ENCODE measurements at regions not wholly inside any gene's neighbourhood (a gene's known extent, or its start where the extent isn't known, plus 50 kb on each side); places are given as distances from the start of the nearest gene placed in this dataset.
"Not testable (repeated sequence)": the region's sequence is repeated elsewhere in the genome, so short reads cannot be mapped to it uniquely, and the experiment has no call there.

- DNase-seq (ENCODE audit: low read depth) = no peak
Measured at GRCh38 chr12:70070494-70071007, 172.7 kb upstream of the CNOT2 start.

DNA sequence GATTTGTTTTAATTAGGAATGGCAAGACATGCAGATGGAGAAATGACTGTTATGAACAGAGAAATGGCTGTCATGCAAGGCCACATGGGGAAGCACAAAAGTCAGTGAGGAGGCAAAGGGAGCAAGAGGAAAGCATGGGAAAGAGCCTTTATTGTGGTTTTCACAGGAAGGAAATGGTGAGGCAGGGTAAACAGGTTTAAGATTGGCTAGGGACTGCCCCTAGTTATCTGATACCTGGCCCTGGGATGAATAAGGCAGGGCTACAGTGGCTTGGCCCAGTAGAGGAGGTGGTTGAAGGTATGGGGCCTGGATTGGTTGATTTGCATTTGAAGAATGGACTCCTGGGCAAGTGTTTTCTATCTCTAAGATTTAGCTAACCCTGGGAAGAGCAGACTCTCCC lies 168.7 kb upstream of the CNOT2 start:
- DNase-seq (ENCODE audit: low read depth) = no peak

- no peak for DNase-seq (ENCODE audit: low read depth)
Measured at GRCh38 chr12:70077441-70077840, 165.8 kb upstream of the CNOT2 start.

DNA sequence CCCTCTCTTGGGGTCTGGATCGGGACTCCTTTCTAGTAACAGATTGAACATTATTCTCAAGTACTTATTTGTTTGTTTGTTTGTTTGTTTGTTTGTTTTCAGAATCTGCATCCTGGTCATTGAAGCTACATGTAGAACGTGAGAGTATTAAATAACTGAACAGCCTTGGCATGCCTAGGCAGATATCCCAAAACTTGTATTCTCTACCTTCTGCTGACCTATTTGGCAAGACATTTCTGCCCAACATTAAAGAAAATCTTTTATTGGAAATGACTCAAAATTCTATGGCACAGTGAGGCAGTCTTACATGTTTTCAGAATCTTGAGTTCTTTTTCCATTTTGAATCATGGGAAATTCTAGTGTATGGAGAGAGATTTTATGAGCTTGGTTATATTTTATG lies 165.1 kb upstream of the CNOT2 start:
- no peak for DNase-seq (ENCODE audit: low read depth)

DNA sequence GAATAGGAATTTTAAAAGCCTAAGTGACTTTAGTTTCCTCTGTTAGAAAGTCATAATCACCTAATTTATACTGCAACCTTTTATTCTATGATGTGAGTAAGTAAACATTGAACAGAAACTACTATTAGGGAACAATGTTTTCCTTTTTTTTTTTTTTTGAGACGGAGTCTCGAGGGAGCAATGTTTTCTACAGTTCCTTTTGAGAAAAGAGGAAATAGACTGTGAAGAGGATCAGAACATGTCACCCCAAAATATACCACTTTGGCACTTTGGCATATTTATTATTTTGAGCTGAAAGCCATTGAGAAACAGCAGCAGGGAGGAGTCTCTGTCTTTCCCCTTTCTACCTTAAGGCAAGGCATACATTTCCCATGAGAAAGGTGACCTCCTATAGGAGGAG lies 162.7 kb upstream of the CNOT2 start:
- DNase-seq (ENCODE audit: low read depth) = no peak

GRCh38 chr12:70082997-70083676 lies 160.1 kb upstream of the CNOT2 start:
- no peak for DNase-seq (ENCODE audit: low read depth)

GRCh38 chr12:70083677-70084020 lies 159.6 kb upstream of the CNOT2 start:
- no peak for DNase-seq (ENCODE audit: low read depth)

DNA sequence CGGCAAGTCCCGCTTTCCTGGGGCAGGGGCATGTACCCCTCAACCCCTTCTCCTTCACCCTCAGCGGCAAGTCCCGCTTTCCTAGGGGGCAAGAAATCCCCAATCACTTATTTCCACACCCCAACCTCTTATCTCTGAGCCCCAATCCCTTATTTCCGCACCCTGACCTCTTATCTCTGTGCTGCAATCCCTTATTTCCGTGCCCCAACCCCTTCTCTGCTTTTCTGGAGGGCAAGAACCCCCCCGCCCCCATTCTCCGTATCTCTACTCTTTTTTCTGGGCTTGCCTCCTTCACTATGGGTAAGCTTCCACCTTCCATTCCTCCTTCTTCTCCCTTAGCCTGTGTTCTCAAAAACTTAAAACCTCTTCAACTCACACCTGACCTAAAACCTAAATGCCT lies 156.9 kb upstream of the CNOT2 start:
- not testable (repeated sequence) for DNase-seq (ENCODE audit: low read depth)

- no peak for DNase-seq (ENCODE audit: low read depth)
Measured at GRCh38 chr12:70091021-70091521, 152.2 kb upstream of the CNOT2 start.

- no peak for DNase-seq (ENCODE audit: low read depth)
Measured at GRCh38 chr12:70094467-70094866, 148.8 kb upstream of the CNOT2 start.

GRCh38 chr12:70096759-70097410 lies 146.3 kb upstream of the CNOT2 start:
- no peak for DNase-seq (ENCODE audit: low read depth)

DNA sequence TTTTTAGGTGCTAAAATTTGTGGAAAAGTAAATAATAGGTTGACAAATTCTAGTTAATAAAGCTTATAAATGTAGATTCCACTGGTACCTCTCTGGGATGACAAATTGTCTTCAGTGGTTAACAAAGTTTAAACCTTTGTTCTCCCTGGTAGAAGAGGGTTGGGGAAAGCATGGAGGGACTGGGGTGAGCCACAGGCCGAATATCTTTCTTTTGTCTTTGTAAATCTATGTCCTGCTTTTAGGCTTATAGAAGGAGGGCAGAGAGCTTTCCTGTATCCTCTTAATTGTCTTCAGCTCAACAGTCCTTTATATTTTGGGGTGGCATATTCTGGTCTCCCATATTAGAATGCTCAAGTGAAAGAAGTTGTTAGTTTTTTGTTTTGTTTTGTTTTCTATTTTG lies 142.2 kb upstream of the CNOT2 start:
- no peak for DNase-seq (ENCODE audit: low read depth)

DNA sequence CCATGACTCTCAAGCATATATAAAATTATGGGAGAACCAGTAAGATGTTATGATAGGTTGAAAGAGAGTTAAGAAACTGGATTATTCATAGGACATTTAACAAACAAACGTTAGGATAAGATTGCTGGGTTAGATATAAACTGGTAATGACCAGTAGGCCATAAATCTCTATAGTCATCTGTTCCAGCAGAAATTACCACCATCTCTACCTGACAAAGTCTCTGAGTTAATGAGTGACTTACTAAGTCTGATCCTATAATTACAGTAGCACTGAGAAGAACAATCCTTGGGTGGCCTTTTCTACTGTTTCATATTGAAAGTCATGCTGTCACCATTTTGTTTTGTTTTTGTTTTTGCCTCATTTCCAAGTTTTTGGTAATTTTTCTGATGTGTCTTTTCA lies 136.9 kb upstream of the CNOT2 start:
- no peak for DNase-seq (ENCODE audit: low read depth)

DNA sequence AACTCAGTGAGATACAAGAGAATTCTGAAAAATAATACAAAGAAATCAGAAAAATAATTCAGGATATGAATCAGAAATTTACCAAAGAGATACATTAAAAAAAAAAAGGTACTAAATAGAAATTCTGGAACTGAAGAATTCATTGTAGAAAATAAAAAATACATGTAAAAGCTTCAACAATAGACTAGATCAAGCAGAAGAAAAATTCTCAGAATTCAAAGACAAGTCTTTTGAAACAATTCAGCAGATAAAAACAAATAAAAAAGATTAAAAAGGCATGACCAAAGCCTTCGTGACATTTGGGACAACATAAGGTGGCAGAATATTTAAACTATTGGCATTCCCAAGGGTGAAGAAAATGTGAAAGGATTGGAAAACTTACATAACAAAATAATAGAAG lies 133.1 kb upstream of the CNOT2 start:
- DNase-seq (ENCODE audit: low read depth) = no peak

DNA sequence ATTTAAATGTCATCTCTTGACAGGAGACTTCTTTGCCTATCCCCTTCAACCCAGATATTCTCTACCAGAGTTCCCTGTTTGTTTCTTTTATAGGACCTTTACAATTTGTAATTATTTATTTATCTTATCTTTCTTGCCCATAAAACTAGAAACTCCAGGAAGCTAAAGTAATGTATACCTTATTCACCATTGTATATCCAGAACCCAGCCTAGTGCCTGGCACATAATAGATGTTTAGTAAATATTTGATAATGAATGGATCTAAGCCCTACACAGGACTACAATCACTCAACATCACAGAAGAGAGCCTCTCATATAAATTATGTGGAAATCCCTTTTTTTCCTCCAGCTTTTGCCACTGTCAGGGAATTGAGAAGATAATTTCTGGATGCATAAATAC lies 125.6 kb upstream of the CNOT2 start:
- no peak for DNase-seq (ENCODE audit: low read depth)

GRCh38 chr12:70120970-70121369 lies 122.3 kb upstream of the CNOT2 start:
- DNase-seq (ENCODE audit: low read depth) = no peak

DNA sequence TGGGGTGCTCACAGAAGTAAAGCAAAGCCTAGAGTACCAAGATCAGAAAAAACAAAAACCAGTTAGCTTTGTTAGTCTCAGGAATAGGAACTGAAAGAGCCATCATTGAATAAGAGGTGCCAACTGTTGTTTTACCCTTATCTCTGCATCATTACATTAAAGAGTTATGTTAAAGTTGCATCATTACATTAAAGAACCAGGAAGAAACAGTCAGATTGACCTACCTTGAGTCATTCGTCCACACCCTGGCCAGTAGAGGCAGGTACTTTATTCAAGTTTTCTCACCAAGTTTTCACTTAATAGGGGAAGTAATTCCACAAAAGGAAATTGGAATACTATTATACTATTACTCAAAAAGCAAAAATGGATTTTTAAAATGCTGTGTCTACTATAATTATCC lies 121.7 kb upstream of the CNOT2 start:
- no peak for DNase-seq (ENCODE audit: low read depth)

DNA sequence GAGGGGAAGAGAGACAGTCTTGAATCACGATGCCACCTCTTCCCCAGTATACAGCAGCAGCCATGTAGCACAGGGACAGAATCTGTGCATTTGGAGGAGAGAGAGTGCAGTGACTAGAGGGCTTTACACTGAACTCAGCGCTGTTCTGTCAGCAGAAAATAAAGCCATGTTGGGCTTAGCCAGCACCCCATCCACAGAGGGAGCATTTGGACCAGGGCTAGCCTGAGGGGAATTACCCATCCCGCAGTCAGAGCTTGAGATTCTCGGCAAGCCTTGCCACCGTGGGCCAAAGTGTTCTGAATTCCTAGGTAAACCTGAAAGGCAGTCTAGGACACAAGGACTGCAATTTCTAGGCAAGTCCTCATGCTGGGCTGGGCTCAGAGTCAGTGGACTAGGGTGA lies 120.4 kb upstream of the CNOT2 start:
- no peak for DNase-seq (ENCODE audit: low read depth)

GRCh38 chr12:70149013-70149412 lies 94.2 kb upstream of the CNOT2 start:
- DNase-seq (ENCODE audit: low read depth) = no peak

- no peak for DNase-seq (ENCODE audit: low read depth)
Measured at GRCh38 chr12:70149665-70150064, 93.6 kb upstream of the CNOT2 start.

DNA sequence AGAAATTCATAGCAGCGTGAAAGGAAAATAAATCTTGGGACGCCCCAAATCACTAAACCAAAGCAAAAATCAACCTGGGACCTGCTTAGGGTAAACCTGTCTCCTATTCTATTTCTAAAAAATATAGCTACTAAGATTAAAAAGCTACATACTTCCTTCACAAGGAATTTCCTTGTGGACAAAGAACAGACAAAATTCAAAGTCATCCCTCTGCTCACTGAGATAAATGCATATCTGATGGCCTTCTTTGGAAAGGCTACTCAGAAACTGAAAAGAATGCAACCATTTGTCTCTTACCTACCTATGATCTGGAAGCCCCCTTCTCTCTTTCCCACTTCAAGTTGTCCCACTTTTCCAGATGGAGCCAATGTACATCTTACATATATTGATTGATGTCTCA lies 93.0 kb upstream of the CNOT2 start:
- DNase-seq (ENCODE audit: low read depth) = no peak

- no peak for DNase-seq (ENCODE audit: low read depth)
Measured at GRCh38 chr12:70151993-70152392, 91.2 kb upstream of the CNOT2 start.

DNA sequence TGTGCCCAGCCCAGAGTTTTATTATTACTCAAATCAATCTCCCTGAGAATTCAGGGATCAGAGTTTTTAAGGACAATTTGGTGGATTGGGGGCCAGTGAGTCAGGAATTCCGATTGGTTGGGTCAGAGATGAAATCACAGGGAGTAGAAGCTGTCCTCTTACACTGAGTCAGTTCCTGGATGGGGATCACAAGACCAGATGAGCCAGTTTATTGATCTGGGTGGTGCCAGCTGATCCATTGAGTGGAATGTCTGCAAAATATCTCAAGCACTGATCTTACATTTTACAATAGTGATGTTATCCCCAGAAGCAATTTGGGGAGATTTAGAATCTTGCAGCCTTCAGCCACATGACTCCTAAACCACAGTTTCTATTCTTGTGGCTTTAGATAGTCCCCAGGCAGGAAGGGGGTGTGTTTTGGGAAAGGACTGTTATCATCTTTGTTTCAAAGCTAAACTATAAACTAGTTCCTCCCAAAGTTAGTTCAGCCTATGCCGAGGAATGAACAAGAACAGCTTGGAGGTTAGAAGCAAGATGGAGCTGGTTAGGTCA lies 89.1 kb upstream of the CNOT2 start:
- DNase-seq (ENCODE audit: low read depth) = no peak
